GM23338 (cell line): ENCODE measurements at regions not wholly inside any gene's neighbourhood (a gene's known extent, or its start where the extent isn't known, plus 50 kb on each side); places are given as distances from the start of the nearest gene placed in this dataset.

Source experiments
- CTCF ChIP-seq, 2 experiments: fragments of 200-600 bp in 1 of 2; sonication (generic) in 1 of 2; conservative IDR thresholded peaks; 2 replicates each; pipeline versions ENCODE4 v1.5.1 to v1.6.1; 2016 to 2017; ENCODE audit warnings: antibody characterized with exemption in 2 of 2, low read depth in 2 of 2, mild to moderate bottlenecking in 2 of 2, moderate library complexity in 1 of 2
- EZH2 ChIP-seq: fragments of 200-600 bp; sonication (generic); IDR thresholded peaks from one replicate; pipeline ENCODE4 v1.8.0; 2017; ENCODE audit warnings: antibody characterized with exemption, mild to moderate bottlenecking, low read depth; ENCODE audit not compliant: unreplicated experiment

- TF ChIP-seq EZH2 (no peak), CTCF (conservative IDR thresholded peaks at IDR 0.05; ENCODE audit: low read depth in 2 of 2) (no peak)
Observed at GRCh38 chr12:38155526-38156496, 160.8 kb upstream of the ALG10B start.
